Calu3 (cell line): ENCODE measurements at regions not wholly inside any gene's neighbourhood (a gene's known extent, or its start where the extent isn't known, plus 50 kb on each side); places are given as distances from the start of the nearest gene placed in this dataset.

ENCODE experiments used
- BruUV-seq: library from RNA; stranded (reverse); fragments of 400-500 nt; replicated peaks from 2 replicates; lab custom pipeline; 2021; lab: Mats Ljungman, UMichigan
- CTCF ChIA-PET: fragments of 300-600 bp; sonication (Branson Sonifier 250); formaldehyde crosslinking; loops from one replicate; lab custom pipeline; 2022; ENCODE audit warnings: antibody characterized with exemption; lab: Charles Lee
- DNase-seq: peaks from one replicate; pipeline ENCODE4 v3.0.0; 2022
- H3K27ac Mint-ChIP-seq: one replicate; pipeline ENCODE4 v1.8.0; 2022; ENCODE audit warnings: mixed read lengths; ENCODE audit not compliant: unreplicated experiment
- H3K27me3 Mint-ChIP-seq: one replicate; pipeline ENCODE4 v1.8.0; 2022; ENCODE audit warnings: mixed read lengths; ENCODE audit not compliant: unreplicated experiment
- H3K36me3 Mint-ChIP-seq: one replicate; pipeline ENCODE4 v1.8.0; 2022; ENCODE audit warnings: mild to moderate bottlenecking, moderate library complexity, mixed read lengths; ENCODE audit not compliant: insufficient read depth, unreplicated experiment
- H3K4me1 Mint-ChIP-seq: one replicate; pipeline ENCODE4 v1.8.0; 2022; ENCODE audit warnings: mild to moderate bottlenecking, low read depth, mixed read lengths; ENCODE audit not compliant: unreplicated experiment
- H3K4me3 Mint-ChIP-seq: one replicate; pipeline ENCODE4 v1.8.0; 2022; ENCODE audit warnings: mild to moderate bottlenecking, low read depth, moderate library complexity, mixed read lengths; ENCODE audit not compliant: unreplicated experiment
- H3K9me3 Mint-ChIP-seq: one replicate; pipeline ENCODE4 v1.8.0; 2022; ENCODE audit warnings: low read depth, mixed read lengths; ENCODE audit not compliant: unreplicated experiment
- CTCF ChIP-seq: fragments of 200-600 bp; IDR thresholded peaks from one replicate; pipeline ENCODE4 v1.8.0; 2022; ENCODE audit warnings: antibody characterized with exemption; ENCODE audit not compliant: unreplicated experiment
- intact Hi-C: fragments of 100-400 bp; cut with micrococcal nuclease; formaldehyde crosslinking; loops from one replicate; pipeline ENCODE4 v1.10.0; 2022; ENCODE audit not compliant: unreplicated experiment

- H3K4me1 Mint-ChIP-seq, result no peaks in the 10 kb centered on the region
- BruUV-seq, result no TSS peak
Observed at GRCh38 chr3:135803028-135803692, 162.4 kb upstream of the PPP2R3A start.

GRCh38 chr3:135805752-135806151 is 159.8 kb upstream of the PPP2R3A start:
- CTCF ChIA-PET, result interaction anchor here (0.5 to 0.7 kb wide), 2 partner anchors 222 to 890 kb away, joined by 3 to 6 read pairs; no protein-coding TSS in a partner anchor
- no peak for DNase-seq
- no peak for TF ChIP-seq CTCF
- BruUV-seq, result no TSS peak
- H3K9me3 Mint-ChIP-seq, result no peaks in the 10 kb centered on the region
- no peak overlapping the region for H3K27ac Mint-ChIP-seq
- H3K4me3 Mint-ChIP-seq, result no peak overlapping the region
- no peaks in the 10 kb centered on the region for H3K4me1 Mint-ChIP-seq
- peaks cover 92% of the 10 kb centered on the region for H3K27me3 Mint-ChIP-seq
- H3K36me3 Mint-ChIP-seq, result no peaks in the 10 kb centered on the region
- intact Hi-C loops, result no loop called here

More at GRCh38 chr3:135803028-135803692, 162.4 kb upstream of the PPP2R3A start:
- Mint-ChIP-seq H3K36me3 (no peaks in the 10 kb centered on the region), H3K27ac (no peak overlapping the region), H3K27me3 (peaks cover 92% of the 10 kb centered on the region), H3K4me3 (no peak overlapping the region), H3K9me3 (no peaks in the 10 kb centered on the region)
- no peak for TF ChIP-seq CTCF
- intact Hi-C loops, result no loop called here
- DNase-seq, result no peak
- CTCF ChIA-PET, result no interaction called here

GRCh38 chr3:135806317-135806716 is 159.2 kb upstream of the PPP2R3A start:
- no peak overlapping the region for H3K27ac Mint-ChIP-seq
- peaks cover 92% of the 10 kb centered on the region for H3K27me3 Mint-ChIP-seq
- TF ChIP-seq CTCF, result no peak
- no TSS peak for BruUV-seq
- intact Hi-C loops, result no loop called here
- CTCF ChIA-PET, result interaction anchor here (0.8 kb wide), 1 partner anchor 8 kb away, joined by 3 read pairs; no protein-coding TSS in a partner anchor
- no peaks in the 10 kb centered on the region for H3K36me3 Mint-ChIP-seq
- no peaks in the 10 kb centered on the region for H3K4me1 Mint-ChIP-seq
- no peaks in the 10 kb centered on the region for H3K9me3 Mint-ChIP-seq
- DNase-seq, result no peak
- H3K4me3 Mint-ChIP-seq, result no peak overlapping the region

GRCh38 chr3:135807879-135808278 is 157.6 kb upstream of the PPP2R3A start:
- H3K9me3 Mint-ChIP-seq, result no peaks in the 10 kb centered on the region
- peaks cover 92% of the 10 kb centered on the region for H3K27me3 Mint-ChIP-seq
- intact Hi-C loops, result no loop called here
- no TSS peak for BruUV-seq
- H3K4me3 Mint-ChIP-seq, result no peak overlapping the region
- CTCF ChIA-PET, result no interaction called here
- TF ChIP-seq CTCF, result no peak
- no peaks in the 10 kb centered on the region for H3K36me3 Mint-ChIP-seq
- no peak overlapping the region for H3K27ac Mint-ChIP-seq
- no peaks in the 10 kb centered on the region for H3K4me1 Mint-ChIP-seq
- no peak for DNase-seq
